Epithelial cell of proximal tubule (primary cell): ENCODE measurements at regions not wholly inside any gene's neighbourhood (a gene's known extent, or its start where the extent isn't known, plus 50 kb on each side); places are given as distances from the start of the nearest gene placed in this dataset.

Source experiments
- DNase-seq: peaks from one replicate; pipeline ENCODE4 v3.0.0-alpha.2; 2011; ENCODE audit warnings: low read depth
- H3K4me3 ChIP-seq: 2 replicates; pipeline ENCODE4 v1.5.1; 2011; ENCODE audit warnings: low read depth, mild to moderate bottlenecking, low read length
- TF ChIP-seq, protein P1 (sequence below): conservative IDR thresholded peaks from 2 replicates; pipeline ENCODE4 v1.5.1; 2012; ENCODE audit warnings: low read depth, mild to moderate bottlenecking, low read length

- no peak for DNase-seq
- no peak overlapping the region for H3K4me3 ChIP-seq
- TF ChIP-seq, protein P1, sequence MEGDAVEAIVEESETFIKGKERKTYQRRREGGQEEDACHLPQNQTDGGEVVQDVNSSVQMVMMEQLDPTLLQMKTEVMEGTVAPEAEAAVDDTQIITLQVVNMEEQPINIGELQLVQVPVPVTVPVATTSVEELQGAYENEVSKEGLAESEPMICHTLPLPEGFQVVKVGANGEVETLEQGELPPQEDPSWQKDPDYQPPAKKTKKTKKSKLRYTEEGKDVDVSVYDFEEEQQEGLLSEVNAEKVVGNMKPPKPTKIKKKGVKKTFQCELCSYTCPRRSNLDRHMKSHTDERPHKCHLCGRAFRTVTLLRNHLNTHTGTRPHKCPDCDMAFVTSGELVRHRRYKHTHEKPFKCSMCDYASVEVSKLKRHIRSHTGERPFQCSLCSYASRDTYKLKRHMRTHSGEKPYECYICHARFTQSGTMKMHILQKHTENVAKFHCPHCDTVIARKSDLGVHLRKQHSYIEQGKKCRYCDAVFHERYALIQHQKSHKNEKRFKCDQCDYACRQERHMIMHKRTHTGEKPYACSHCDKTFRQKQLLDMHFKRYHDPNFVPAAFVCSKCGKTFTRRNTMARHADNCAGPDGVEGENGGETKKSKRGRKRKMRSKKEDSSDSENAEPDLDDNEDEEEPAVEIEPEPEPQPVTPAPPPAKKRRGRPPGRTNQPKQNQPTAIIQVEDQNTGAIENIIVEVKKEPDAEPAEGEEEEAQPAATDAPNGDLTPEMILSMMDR: no peak
Observed at GRCh38 chr4:119897260-119897659, 169.4 kb downstream of the MAD2L1 start.

GRCh38 chr4:119894650-119895208 is 171.9 kb downstream of the MAD2L1 start:
- no peak for DNase-seq
- TF ChIP-seq, protein P1: no peak
- no peak overlapping the region for H3K4me3 ChIP-seq

DNA sequence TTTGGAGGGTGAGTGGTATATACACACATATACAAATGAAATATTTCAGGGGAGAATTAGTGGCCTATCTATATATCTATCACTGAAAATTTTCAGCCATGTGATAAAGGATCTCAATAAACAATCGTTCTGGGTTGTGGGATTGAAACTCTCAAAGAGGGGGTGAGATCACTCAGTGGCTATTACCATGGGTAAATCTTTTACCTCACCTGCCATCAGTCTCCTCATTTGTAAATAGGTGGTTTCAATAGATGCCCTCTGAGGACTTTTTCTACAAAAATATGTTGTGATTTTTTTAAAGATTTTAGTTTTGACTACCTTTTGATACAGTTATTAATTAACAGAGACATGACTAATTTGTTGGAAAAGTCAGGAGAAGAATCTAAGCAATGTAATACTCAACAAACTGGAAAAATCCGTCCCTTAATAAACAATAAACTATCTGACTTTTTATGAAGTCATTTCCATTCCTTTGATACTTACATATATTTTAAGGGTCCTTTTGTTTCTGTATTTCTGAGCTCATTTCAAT is 192.8 kb downstream of the MAD2L1 start:
- no peak for DNase-seq
- TF ChIP-seq, protein P1: no peak

DNA sequence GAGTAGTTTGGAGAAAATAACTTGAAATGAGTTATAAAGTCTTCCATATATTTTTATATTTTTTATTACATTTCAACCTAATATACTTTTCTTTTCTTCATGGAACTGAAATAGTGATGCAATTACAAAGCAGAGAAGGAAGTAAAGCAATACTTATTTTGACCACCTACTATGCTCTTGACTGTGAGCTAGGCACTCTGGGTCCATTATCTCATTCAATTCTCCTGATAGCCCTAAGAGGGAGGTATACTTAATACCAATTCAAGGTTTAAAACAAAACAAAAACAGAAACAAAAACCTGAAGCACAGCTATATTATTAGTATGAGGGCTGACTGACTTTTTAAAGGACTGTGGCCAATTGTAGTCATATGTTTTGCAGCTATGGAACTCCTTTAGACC is 193.5 kb downstream of the MAD2L1 start:
- H3K4me3 ChIP-seq: no peak overlapping the region
- TF ChIP-seq, protein P1: no peak
- no peak for DNase-seq

More for the DNA sequence above, 192.8 kb downstream of the MAD2L1 start:
- H3K4me3 ChIP-seq: no peak overlapping the region

GRCh38 chr4:119872371-119873016 is 194.2 kb downstream of the MAD2L1 start:
- peak; percentile 64 for DNase-seq
- H3K4me3 ChIP-seq: no peak overlapping the region
- TF ChIP-seq, protein P1: no peak

- DNase-seq: no peak
- TF ChIP-seq, protein P1: no peak
- H3K4me3 ChIP-seq: no peak overlapping the region
Observed at GRCh38 chr4:119870856-119871255, 195.8 kb downstream of the MAD2L1 start.

DNA sequence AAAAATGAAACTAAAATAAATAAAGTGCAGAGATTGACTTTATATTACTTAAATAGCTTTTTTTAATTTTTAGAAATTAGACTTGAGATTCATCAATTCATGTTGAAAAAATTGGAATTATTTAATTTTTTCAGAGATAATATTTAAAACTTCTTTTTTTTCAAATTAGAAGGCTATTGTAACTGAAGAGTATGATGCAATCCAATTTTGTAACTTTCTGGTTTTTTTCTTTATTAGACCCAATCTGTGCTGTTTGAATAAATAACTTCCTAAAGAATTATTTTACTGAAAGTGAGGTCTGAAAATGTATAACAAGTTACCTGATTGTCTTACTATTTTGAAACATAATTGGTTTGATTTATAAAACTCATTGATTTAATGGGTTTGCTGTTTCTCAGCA is 200.9 kb downstream of the MAD2L1 start:
- DNase-seq: no peak

More for the DNA sequence above, 200.9 kb downstream of the MAD2L1 start:
- TF ChIP-seq, protein P1: no peak
- H3K4me3 ChIP-seq: no peak overlapping the region
